HepG2 (cell line): ENCODE measurements at regions not wholly inside any gene's neighbourhood (a gene's known extent, or its start where the extent isn't known, plus 50 kb on each side); places are given as distances from the start of the nearest gene placed in this dataset.

Source experiments
- ATAC-seq: fragments of 200-7000 bp; cut with Tn5 transposase; 3 replicates; pipeline ENCODE4 v1.9.1; 2020; ENCODE audit warnings: mild to moderate bottlenecking, moderate library complexity
- BruUV-seq: library from RNA; stranded (reverse); fragments of 400-500 nt; replicated peaks from 2 replicates; lab custom pipeline; 2021; lab: Mats Ljungman, UMichigan
- CTCF ChIA-PET: fragments of 300-600 bp; formaldehyde crosslinking; extraction: SDS; loops from one replicate; lab custom pipeline; 2021; ENCODE audit warnings: low total read pairs, inconsistent platforms, low intra/inter-chr PET ratio; lab: Yijun Ruan, JAX
- POLR2A ChIA-PET: fragments of 350-600 bp; sonication (Branson Sonifier 250); formaldehyde crosslinking; loops from one replicate; lab custom pipeline; 2020; ENCODE audit warnings: antibody characterized with exemption, inconsistent platforms; lab: Yijun Ruan, JAX
- DNase-seq: peaks from one replicate; pipeline ENCODE4 v3.0.0-alpha.2; 2015; ENCODE audit warnings: low spot score
- FAIRE-seq: peaks from 3 replicates; lab custom pipeline; 2011; peaks lifted over from hg19 to GRCh38; lab: Jason Lieb, UNC
- H2AFZ ChIP-seq: one replicate; pipeline ENCODE4 v1.6.1; 2011; ENCODE audit warnings: low read length, inconsistent platforms
- H3K27ac ChIP-seq: fragments of 300-600 bp; 3 replicates; pipeline ENCODE4 v1.8.0; 2011; ENCODE audit warnings: mixed run types, mild to moderate bottlenecking, mixed read lengths, low read length, inconsistent platforms; ENCODE audit not compliant: insufficient read depth; ENCODE audit errors: extremely low read length
- H3K27me3 ChIP-seq, 2 experiments: fragments of 200-600 bp in 1 of 2; 2 replicates in 1 of 2; 3 replicates in 1 of 2; pipeline versions ENCODE4 v1.6.0 to v1.8.0; 2011; ENCODE audit warnings: low read length in 2 of 2, mild to moderate bottlenecking in 2 of 2, moderate library complexity in 2 of 2, inconsistent platforms in 1 of 2; ENCODE audit not compliant: insufficient read depth in 2 of 2, control insufficient read depth in 1 of 2
- H3K36me3 ChIP-seq, 2 experiments: fragments of 200-600 bp in 1 of 2; replicated peaks in 1 of 2; 2 replicates in 1 of 2; 3 replicates in 1 of 2; pipeline versions ENCODE4 v1.5.1 to v1.8.0; 2011; ENCODE audit warnings: low read length in 2 of 2, inconsistent platforms in 1 of 2; ENCODE audit not compliant: insufficient read depth in 2 of 2, control insufficient read depth in 1 of 2
- H3K4me1 ChIP-seq: 2 replicates; pipeline ENCODE4 v1.5.1; 2012; ENCODE audit warnings: low read length, inconsistent platforms; ENCODE audit not compliant: insufficient read depth
- H3K4me2 ChIP-seq: 2 replicates; pipeline ENCODE4 v1.6.0; 2011; ENCODE audit warnings: low read depth, low read length, inconsistent platforms
- H3K4me3 ChIP-seq, 3 experiments: fragments of 200-600 bp in 1 of 3; sonication (generic), shearing (Covaris generic) in 1 of 3; replicated peaks in 1 of 3; 2 replicates each; pipeline ENCODE4 v1.5.1; 2011 to 2016; ENCODE audit warnings: low read length in 3 of 3, inconsistent platforms in 2 of 3, low read depth in 2 of 3, mild to moderate bottlenecking in 2 of 3, control low read depth in 1 of 3, mixed read lengths in 1 of 3; ENCODE audit not compliant: insufficient read depth in 1 of 3
- H3K79me2 ChIP-seq: one replicate; pipeline ENCODE4 v1.6.1; 2011; ENCODE audit warnings: low read length, inconsistent platforms; ENCODE audit not compliant: insufficient read depth
- H3K9ac ChIP-seq: 2 replicates; pipeline ENCODE4 v1.6.0; 2011; ENCODE audit warnings: mild to moderate bottlenecking, low read depth, low read length, inconsistent platforms; ENCODE audit not compliant: insufficient read depth
- H3K9me3 ChIP-seq: 2 replicates; pipeline ENCODE4 v1.5.1; 2012; ENCODE audit warnings: mild to moderate bottlenecking, low read length
- H4K20me1 ChIP-seq: 2 replicates; pipeline ENCODE4 v1.6.0; 2011; ENCODE audit warnings: inconsistent platforms, mild to moderate bottlenecking, low read length, moderate library complexity; ENCODE audit not compliant: insufficient read depth
- FOXM1 ChIP-seq: sonication (generic); formaldehyde crosslinking; IDR thresholded peaks from 2 replicates; pipeline ENCODE4 v1.5.0; 2020; ENCODE audit warnings: missing genetic modification reagents
- IRF2 ChIP-seq: IDR thresholded peaks from 2 replicates; pipeline ENCODE4 v1.6.1; 2018; ENCODE audit warnings: missing genetic modification reagents, missing compliant biosample characterization
- SCMH1 ChIP-seq: sonication (generic); formaldehyde crosslinking; IDR thresholded peaks from 2 replicates; pipeline ENCODE4 v1.9.0; 2021; ENCODE audit warnings: missing genetic modification reagents, mild to moderate bottlenecking, borderline replicate concordance
- ZC3H13 ChIP-seq: sonication (generic); formaldehyde crosslinking; IDR thresholded peaks from 2 replicates; pipeline ENCODE4 v1.8.1; 2023; ENCODE audit warnings: mild to moderate bottlenecking, missing genetic modification reagents, moderate library complexity
- ZFY ChIP-seq: sonication (generic); formaldehyde crosslinking; IDR thresholded peaks from 2 replicates; pipeline ENCODE4 v1.4.0; 2020; ENCODE audit warnings: missing genetic modification reagents
- ZNF138 ChIP-seq: sonication (generic); formaldehyde crosslinking; IDR thresholded peaks from 2 replicates; pipeline ENCODE4 v1.5.0; 2020; ENCODE audit warnings: mild to moderate bottlenecking, low read depth, missing genetic modification reagents
- ZNF816 ChIP-seq: sonication (generic); formaldehyde crosslinking; IDR thresholded peaks from 2 replicates; pipeline ENCODE4 v1.8.0; 2022; ENCODE audit warnings: missing genetic modification reagents, mild to moderate bottlenecking, borderline replicate concordance
- WGBS: methylation state at CpG from one replicate; pipeline ENCODE4 v1.1.6; 2017; ENCODE audit warnings: low lambda C conversion rate; 5-methylcytosine and 5-hydroxymethylcytosine counted together
- in situ Hi-C: cut with HindIII; loops from 2 replicates; pipeline ENCODE4 v1.10.0; 2017; ENCODE audit warnings: low pct_unique_long_range_greater_than_20kb; ENCODE audit not compliant: extremely low pct_ligation_motif_present
- intact Hi-C: fragments of 100-400 bp; cut with micrococcal nuclease; formaldehyde crosslinking; loops from one replicate; pipeline ENCODE4 v1.10.0; 2022; ENCODE audit not compliant: unreplicated experiment
- TF ChIP-seq, protein P1 (sequence below): fragments of 450-650 bp; IDR thresholded peaks from 2 replicates; pipeline ENCODE4 v1.6.1; 2016
- TF ChIP-seq, protein P2 (sequence below): sonication (generic); formaldehyde crosslinking; IDR thresholded peaks from 2 replicates; pipeline ENCODE4 v1.4.0; 2020; ENCODE audit warnings: missing genetic modification reagents

DNA sequence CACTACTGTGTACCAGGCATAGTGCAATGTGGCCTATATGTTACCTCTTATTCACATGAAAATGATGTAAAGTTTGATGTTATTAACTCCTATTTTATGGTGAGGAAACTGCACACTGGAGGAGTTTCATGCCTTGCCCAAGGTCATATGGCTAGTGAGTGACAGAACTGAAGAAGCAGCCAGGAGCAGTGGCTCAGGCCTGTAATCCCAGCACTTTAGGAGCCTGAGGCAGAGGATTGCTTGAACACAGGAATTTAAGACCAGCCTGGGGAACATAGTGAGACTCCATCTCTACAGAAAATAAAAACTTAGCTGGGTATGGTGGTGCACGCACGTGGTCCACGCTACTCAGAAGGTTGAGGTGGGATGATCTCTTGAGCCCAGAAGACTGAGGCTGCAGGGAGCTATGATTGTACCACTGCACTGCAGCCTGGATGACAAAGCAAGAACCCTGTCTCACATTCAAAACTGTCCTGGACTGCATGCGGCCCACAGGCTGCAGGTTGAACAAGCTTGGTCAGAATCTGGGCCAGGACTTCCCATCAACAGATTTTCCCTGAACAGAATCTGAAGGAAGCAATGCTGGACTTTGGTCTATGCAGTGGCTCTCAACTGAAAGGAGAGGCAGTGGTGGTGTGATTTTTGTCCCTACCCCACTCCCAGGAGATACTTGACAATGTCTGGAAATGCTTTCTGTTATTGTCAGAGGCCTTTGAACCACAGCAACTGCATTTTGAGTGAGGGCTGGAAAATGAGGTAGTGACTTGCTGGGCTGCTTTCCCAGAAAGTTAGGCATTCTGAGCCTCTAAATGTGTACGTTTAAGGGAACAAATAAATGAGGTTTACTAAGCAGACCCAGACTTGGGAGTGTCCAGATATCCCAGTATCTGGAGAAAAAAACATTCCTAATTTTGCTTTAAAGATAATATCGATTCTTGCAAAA lies 479.5 kb downstream of the TMEM114 start:
- TF ChIP-seq SCMH1 (CRISPR knock-in tag) (no peak), ZFY (CRISPR knock-in tag) (no peak), ZC3H13 (CRISPR knock-in tag) (no peak), ZNF816 (CRISPR knock-in tag) (no peak), ZNF138 (CRISPR knock-in tag) (no peak), IRF2 (CRISPR knock-in tag) (no peak), FOXM1 (CRISPR knock-in tag) (no peak)
- TF ChIP-seq, protein P1, sequence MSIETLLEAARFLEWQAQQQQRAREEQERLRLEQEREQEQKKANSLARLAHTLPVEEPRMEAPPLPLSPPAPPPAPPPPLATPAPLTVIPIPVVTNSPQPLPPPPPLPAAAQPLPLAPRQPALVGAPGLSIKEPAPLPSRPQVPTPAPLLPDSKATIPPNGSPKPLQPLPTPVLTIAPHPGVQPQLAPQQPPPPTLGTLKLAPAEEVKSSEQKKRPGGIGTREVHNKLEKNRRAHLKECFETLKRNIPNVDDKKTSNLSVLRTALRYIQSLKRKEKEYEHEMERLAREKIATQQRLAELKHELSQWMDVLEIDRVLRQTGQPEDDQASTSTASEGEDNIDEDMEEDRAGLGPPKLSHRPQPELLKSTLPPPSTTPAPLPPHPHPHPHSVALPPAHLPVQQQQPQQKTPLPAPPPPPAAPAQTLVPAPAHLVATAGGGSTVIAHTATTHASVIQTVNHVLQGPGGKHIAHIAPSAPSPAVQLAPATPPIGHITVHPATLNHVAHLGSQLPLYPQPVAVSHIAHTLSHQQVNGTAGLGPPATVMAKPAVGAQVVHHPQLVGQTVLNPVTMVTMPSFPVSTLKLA: no peak
- TF ChIP-seq, protein P2, sequence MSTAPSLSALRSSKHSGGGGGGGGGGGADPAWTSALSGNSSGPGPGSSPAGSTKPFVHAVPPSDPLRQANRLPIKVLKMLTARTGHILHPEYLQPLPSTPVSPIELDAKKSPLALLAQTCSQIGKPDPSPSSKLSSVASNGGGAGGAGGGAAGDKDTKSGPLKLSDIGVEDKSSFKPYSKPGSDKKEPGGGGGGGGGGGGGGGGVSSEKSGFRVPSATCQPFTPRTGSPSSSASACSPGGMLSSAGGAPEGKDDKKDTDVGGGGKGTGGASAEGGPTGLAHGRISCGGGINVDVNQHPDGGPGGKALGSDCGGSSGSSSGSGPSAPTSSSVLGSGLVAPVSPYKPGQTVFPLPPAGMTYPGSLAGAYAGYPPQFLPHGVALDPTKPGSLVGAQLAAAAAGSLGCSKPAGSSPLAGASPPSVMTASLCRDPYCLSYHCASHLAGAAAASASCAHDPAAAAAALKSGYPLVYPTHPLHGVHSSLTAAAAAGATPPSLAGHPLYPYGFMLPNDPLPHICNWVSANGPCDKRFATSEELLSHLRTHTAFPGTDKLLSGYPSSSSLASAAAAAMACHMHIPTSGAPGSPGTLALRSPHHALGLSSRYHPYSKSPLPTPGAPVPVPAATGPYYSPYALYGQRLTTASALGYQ (CRISPR knock-in tag): no peak
- DNase-seq: no peak
- Histone ChIP-seq H3K36me3 (no peaks in the 10 kb centered on the region), H3K27me3 (no peaks in the 10 kb centered on the region), H3K79me2 (no peaks in the 10 kb centered on the region), H4K20me1 (no peaks in the 10 kb centered on the region), H3K4me1 (no peaks in the 10 kb centered on the region), H3K4me2 (no peak overlapping the region), H3K4me3 (no peak overlapping the region), H3K9me3 (peaks cover 17% of the 10 kb centered on the region), H3K27ac (no peak overlapping the region), H3K9ac (no peak overlapping the region), H2AFZ (no peak overlapping the region)
- CTCF ChIA-PET: no interaction called here
- no TSS peak for BruUV-seq
- in situ Hi-C loops: no loop called here
- POLR2A ChIA-PET: no interaction called here
- ATAC-seq: no peak
- peak; percentile 8 for FAIRE-seq
- intact Hi-C loops: no loop called here
- WGBS: 19% methylated on average over 6 of the region's 6 CpGs
